Retinal pigment epithelial cell (primary cell): ENCODE measurements at regions not wholly inside any gene's neighbourhood (a gene's known extent, or its start where the extent isn't known, plus 50 kb on each side); places are given as distances from the start of the nearest gene placed in this dataset.

Source experiments
- DNase-seq: peaks from one replicate; pipeline ENCODE4 v3.0.0-alpha.2; 2010; ENCODE audit warnings: low read depth
- H3K4me3 ChIP-seq: 2 replicates; pipeline ENCODE4 v1.5.1; 2011; ENCODE audit warnings: mild to moderate bottlenecking, low read length, control low read depth, moderate library complexity
- TF ChIP-seq, protein P1 (sequence below): conservative IDR thresholded peaks from 2 replicates; pipeline ENCODE4 v1.5.1; 2011; ENCODE audit warnings: low read depth, low read length, control low read depth, inconsistent platforms

DNA sequence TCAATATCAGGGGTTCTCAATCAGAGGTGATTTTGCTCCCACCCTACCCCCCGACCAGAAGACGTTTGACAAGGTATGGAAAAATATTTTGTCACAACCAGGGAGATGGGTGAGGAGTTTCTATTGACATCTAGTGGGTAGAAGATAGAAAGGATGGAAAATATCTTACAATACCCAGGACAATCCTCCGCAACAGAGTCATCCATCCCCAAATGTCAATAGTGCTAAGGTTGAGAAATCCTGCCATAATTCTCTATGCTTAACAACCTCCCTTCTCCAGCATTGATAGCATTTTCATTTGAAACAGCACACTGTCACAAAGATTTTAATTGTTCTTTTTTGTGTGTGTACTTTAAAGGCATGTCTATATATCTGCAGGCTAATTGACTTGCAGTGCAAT, 890.5 kb downstream of the PDHA2 start:
- no peak overlapping the region for H3K4me3 ChIP-seq
- DNase-seq = no peak
- TF ChIP-seq, protein P1, sequence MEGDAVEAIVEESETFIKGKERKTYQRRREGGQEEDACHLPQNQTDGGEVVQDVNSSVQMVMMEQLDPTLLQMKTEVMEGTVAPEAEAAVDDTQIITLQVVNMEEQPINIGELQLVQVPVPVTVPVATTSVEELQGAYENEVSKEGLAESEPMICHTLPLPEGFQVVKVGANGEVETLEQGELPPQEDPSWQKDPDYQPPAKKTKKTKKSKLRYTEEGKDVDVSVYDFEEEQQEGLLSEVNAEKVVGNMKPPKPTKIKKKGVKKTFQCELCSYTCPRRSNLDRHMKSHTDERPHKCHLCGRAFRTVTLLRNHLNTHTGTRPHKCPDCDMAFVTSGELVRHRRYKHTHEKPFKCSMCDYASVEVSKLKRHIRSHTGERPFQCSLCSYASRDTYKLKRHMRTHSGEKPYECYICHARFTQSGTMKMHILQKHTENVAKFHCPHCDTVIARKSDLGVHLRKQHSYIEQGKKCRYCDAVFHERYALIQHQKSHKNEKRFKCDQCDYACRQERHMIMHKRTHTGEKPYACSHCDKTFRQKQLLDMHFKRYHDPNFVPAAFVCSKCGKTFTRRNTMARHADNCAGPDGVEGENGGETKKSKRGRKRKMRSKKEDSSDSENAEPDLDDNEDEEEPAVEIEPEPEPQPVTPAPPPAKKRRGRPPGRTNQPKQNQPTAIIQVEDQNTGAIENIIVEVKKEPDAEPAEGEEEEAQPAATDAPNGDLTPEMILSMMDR = no peak

GRCh38 chr4:96736352-96736889, 896.5 kb downstream of the PDHA2 start:
- TF ChIP-seq, protein P1 = no peak
- no peak overlapping the region for H3K4me3 ChIP-seq
- peak; percentile 76 for DNase-seq

DNA sequence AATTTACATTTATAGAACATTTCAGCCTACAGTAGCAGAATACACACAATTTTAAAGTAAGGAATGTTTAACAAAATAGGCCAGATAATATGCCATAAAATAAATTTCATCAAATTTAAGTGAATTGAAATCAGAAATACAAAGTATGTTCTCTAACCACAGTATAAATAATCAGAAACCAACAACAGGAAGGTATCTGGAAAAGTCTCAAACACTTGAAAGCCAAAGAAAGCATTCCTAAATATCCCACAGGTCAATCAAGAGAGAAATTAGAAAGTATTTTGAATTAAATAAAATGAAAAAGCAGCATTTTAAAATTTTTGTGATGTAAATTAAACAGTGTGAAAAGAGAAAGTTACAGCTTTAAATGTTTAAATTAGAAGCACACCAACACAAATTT, 899.2 kb downstream of the PDHA2 start:
- no peak for DNase-seq
- no peak overlapping the region for H3K4me3 ChIP-seq

GRCh38 chr4:96742332-96743014, 902.6 kb downstream of the PDHA2 start:
- no peak overlapping the region for H3K4me3 ChIP-seq
- DNase-seq = no peak
- TF ChIP-seq, protein P1 = no peak

More for the DNA sequence above, 899.2 kb downstream of the PDHA2 start:
- TF ChIP-seq, protein P1 = no peak

DNA sequence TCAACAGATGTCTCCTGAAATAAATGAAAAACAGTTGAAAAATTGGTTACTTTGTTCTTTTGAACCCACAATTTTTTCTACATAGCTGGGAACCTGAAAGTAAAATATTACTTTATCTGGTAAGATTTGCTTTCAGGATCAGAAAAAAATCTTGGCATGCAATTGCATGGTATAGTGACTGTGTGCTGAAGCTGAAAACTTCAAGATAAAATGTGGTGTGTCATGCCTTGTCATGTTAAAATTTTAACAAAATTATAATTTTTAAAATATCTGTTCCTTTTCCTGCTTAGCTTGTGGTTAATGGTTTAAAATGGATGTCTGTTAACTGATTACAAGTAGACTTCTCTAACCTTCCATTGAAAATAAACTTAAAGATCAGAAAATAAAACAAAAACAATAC, 904.8 kb downstream of the PDHA2 start:
- DNase-seq = no peak
- H3K4me3 ChIP-seq = no peak overlapping the region
- TF ChIP-seq, protein P1 = no peak

DNA sequence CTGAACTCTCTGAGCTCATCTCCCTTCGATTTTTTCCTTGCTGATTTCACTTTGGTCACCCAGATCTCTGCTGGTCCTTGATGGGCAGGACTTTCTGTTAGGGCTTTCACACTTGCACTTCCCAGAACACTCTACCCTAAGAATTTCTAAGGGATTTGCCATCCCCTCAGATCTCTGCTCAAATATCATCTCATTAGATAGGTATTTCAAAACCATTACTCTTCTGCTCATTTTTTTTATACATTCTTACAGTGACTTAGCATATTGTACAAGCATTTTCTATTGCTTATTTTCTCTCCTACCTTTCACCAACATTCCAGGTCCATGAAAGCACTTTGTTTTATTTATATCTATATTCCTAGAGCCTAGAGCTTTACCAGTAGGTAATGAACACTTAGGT, 913.3 kb downstream of the PDHA2 start:
- DNase-seq = no peak
- TF ChIP-seq, protein P1 = no peak
- no peak overlapping the region for H3K4me3 ChIP-seq
